ENCODE measurements at regions not wholly inside any gene's neighbourhood (a gene's known extent, or its start where the extent isn't known, plus 50 kb on each side); places are given as distances from the start of the nearest gene placed in this dataset.

DNA sequence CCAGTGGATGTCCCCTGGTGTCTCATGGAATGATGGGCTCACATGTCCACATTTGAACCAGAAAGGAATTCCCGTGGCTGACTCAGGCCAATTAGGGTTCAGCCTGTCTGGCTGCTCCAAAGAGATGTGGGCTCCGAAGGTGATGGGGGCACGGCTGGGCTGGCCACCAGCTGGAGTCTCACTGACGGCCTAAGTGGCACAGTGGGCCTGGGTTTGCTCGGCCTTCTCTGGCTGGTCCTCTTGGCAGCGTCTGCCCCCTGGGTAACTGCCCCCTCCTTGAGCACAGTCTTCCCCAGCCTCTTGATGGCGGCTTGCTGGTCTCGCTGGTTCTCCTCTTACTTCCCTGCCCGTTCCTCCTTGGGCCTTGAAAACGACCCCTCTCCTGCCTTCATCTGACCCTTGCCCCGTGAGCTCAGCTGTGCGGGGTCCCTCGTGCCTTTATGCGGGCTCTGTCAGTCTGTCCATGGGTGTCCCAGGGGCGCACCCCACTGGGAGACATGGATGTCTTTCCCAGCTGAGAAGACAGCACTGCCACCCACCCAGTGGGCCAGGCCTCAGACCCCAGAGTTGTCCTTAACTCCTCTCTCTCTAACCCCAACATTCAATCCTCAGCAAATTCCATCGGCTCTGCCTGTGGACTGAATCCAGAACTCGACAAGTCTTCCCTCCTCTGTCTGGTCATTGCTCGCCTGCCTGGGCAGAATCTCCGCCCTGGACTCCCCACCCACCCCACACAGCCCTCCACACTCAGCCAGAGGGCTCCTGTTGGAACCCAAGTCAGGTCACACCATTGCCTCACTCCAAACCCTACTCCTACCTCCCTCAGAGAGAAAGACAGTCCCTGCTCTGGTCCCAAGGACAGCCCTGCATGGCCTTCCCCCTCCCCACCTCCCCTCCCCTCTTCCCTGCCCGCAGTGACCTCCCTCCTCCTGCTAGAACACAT lies 78.7 kb downstream of the CEBPB start:
- DNase-seq, result no peak
- Histone ChIP-seq H3K27ac (ENCODE audit: low read depth, low read length) (no peak overlapping the region), H3K4me3 (ENCODE audit: low read length) (no peak overlapping the region), H3K9me3 (ENCODE audit: low read length) (no peaks in the 10 kb centered on the region), H3K4me1 (ENCODE audit: insufficient read depth, low read length) (no peaks in the 10 kb centered on the region), H3K27me3 (ENCODE audit: insufficient read depth, low read length, poor library complexity, severe bottlenecking) (no peaks in the 10 kb centered on the region), H3K36me3 (ENCODE audit: insufficient read depth, low read length) (no peaks in the 10 kb centered on the region)
- Mint-ChIP-seq H3K4me1 (no peaks in the 10 kb centered on the region), H3K4me3 (no peak overlapping the region), H3K36me3 (no peaks in the 10 kb centered on the region), H3K9me3 (no peaks in the 10 kb centered on the region), H3K27ac (no peak overlapping the region), H3K27me3 (peaks cover 12 to 28% of the 10 kb centered on the region in 2 donors)
- POLR2A ChIA-PET, result no interaction called here
- CTCF ChIA-PET, result no interaction called here

DNA sequence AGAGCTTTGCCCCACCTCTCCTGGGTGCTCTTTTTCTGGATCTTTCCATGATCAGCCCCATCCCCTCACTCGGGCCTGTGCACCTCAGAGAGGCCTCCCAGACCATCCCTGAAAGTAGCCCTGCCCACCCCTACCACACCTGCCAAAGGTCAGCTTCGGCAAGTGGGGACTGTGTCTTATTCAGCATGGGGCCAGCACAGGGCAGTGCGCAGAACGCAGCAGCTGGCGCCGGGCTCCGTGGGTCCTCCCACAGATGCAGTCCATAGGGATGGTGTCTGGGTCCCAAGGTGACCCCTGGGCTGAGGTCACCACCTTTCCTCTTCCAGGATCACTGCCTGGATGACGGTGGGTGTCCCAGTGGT lies 79.4 kb downstream of the CEBPB start:
- Mint-ChIP-seq H3K27ac (peak overlapping the region in 1 of 8 donors; percentile 82), H3K36me3 (no peaks in the 10 kb centered on the region), H3K27me3 (peaks cover 12 to 28% of the 10 kb centered on the region in 2 donors), H3K4me1 (no peaks in the 10 kb centered on the region), H3K4me3 (no peak overlapping the region), H3K9me3 (no peaks in the 10 kb centered on the region)
- no peak overlapping the region for H3K4me3 ChIP-seq (ENCODE audit: low read length)
- H3K27ac ChIP-seq (ENCODE audit: low read depth, low read length), result no peak overlapping the region
- H3K4me1 ChIP-seq (ENCODE audit: insufficient read depth, low read length), result no peaks in the 10 kb centered on the region
- ChIA-PET CTCF (no interaction called here), POLR2A (no interaction called here)
- no peaks in the 10 kb centered on the region for H3K36me3 ChIP-seq (ENCODE audit: insufficient read depth, low read length)
- DNase-seq, result no peak
- H3K27me3 ChIP-seq (ENCODE audit: insufficient read depth, low read length, poor library complexity, severe bottlenecking), result no peaks in the 10 kb centered on the region
- H3K9me3 ChIP-seq (ENCODE audit: low read length), result no peaks in the 10 kb centered on the region

DNA sequence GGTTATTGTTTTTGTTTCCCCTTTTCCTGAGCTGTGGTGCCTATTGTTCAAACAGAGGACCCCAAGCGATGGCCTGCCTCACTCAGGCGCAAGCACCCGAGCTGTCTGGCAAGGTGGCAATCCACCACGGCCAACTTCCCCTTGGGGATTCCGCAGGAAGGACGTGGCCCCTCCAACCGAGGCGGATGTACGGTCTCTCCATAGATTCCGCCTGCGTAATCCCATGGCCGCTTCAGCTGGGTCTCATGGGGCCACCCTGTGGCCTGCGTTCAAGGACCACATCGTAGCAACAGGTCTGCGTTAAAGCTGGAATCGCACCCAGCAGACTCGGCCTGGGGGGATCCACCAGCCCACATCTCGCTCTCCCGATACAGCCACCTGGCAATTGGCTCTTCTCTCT lies 79.9 kb downstream of the CEBPB start:
- POLR2A ChIA-PET, result no interaction called here
- H3K36me3 ChIP-seq (ENCODE audit: insufficient read depth, low read length), result no peaks in the 10 kb centered on the region

DNA sequence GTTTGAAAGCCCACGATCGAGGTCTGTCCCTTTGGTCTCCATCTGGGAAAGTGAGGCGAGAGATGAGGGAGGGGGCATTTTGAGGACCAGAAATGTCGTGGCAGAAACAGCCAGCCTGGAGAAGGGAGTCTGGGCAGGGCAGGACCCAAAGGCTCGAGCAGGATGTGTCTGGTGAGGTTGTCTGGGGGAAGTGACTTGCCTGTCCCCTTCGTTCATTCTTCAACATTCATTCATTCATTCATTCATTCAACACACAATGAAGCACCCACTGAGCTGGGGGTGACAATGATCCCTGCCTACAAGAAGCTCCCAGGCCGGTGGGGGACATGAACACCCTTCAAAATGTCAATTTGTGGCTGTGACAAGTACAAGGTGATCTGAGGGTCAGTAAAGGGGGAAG lies 80.5 kb downstream of the CEBPB start:
- DNase-seq, result no peak
- H3K36me3 ChIP-seq (ENCODE audit: insufficient read depth, low read length), result no peaks in the 10 kb centered on the region
- H3K4me3 ChIP-seq (ENCODE audit: low read length), result no peak overlapping the region
- Mint-ChIP-seq H3K4me1 (no peaks in the 10 kb centered on the region), H3K27me3 (peaks cover 14 to 32% of the 10 kb centered on the region in 2 donors), H3K4me3 (no peak overlapping the region), H3K36me3 (no peaks in the 10 kb centered on the region), H3K9me3 (no peaks in the 10 kb centered on the region), H3K27ac (no peak overlapping the region)
- ChIA-PET POLR2A (no interaction called here), CTCF (no interaction called here)
- no peak overlapping the region for H3K27ac ChIP-seq (ENCODE audit: low read depth, low read length)
- no peaks in the 10 kb centered on the region for H3K27me3 ChIP-seq (ENCODE audit: insufficient read depth, low read length, poor library complexity, severe bottlenecking)
- no peaks in the 10 kb centered on the region for H3K9me3 ChIP-seq (ENCODE audit: low read length)
- H3K4me1 ChIP-seq (ENCODE audit: insufficient read depth, low read length), result no peaks in the 10 kb centered on the region

More for the DNA sequence above, 79.9 kb downstream of the CEBPB start:
- H3K4me3 ChIP-seq (ENCODE audit: low read length), result no peak overlapping the region
- no peak overlapping the region for H3K27ac Mint-ChIP-seq
- no peak overlapping the region for H3K27ac ChIP-seq (ENCODE audit: low read depth, low read length)
- no peaks in the 10 kb centered on the region for H3K27me3 ChIP-seq (ENCODE audit: insufficient read depth, low read length, poor library complexity, severe bottlenecking)
- peaks cover 12 to 28% of the 10 kb centered on the region in 2 donors for H3K27me3 Mint-ChIP-seq
- H3K4me1 Mint-ChIP-seq, result no peaks in the 10 kb centered on the region
- no peaks in the 10 kb centered on the region for H3K9me3 Mint-ChIP-seq
- H3K36me3 Mint-ChIP-seq, result no peaks in the 10 kb centered on the region
- no peak overlapping the region for H3K4me3 Mint-ChIP-seq
- DNase-seq, result no peak
- no peaks in the 10 kb centered on the region for H3K9me3 ChIP-seq (ENCODE audit: low read length)
- no peaks in the 10 kb centered on the region for H3K4me1 ChIP-seq (ENCODE audit: insufficient read depth, low read length)
- CTCF ChIA-PET, result no interaction called here

DNA sequence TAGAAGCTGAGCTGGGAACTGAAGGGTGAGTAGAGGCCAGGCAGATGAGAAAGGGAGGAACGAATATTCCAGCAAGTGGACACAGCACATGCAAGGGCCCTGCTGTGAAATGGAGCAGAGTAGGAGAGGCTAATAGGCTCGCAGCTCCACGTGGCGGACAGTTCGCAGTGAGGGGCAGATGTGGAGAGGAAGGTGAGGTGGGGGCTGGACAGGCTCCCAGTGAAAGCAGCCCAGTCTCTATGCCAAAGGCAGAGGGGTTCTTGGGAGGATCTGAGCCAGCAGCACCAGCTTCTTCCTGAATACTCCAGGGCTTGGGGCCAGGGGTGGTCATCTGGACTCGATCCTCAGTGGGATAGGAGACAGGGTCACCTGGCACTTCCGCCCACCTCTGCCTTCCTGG lies 81.0 kb downstream of the CEBPB start:
- no peaks in the 10 kb centered on the region for H3K4me1 ChIP-seq (ENCODE audit: insufficient read depth, low read length)
- Mint-ChIP-seq H3K4me3 (no peak overlapping the region), H3K36me3 (no peaks in the 10 kb centered on the region), H3K27ac (no peak overlapping the region), H3K9me3 (no peaks in the 10 kb centered on the region), H3K4me1 (no peaks in the 10 kb centered on the region), H3K27me3 (peaks cover 14 to 34% of the 10 kb centered on the region in 2 donors)
- DNase-seq, result no peak
- H3K27ac ChIP-seq (ENCODE audit: low read depth, low read length), result no peak overlapping the region
- no peaks in the 10 kb centered on the region for H3K9me3 ChIP-seq (ENCODE audit: low read length)
- H3K36me3 ChIP-seq (ENCODE audit: insufficient read depth, low read length), result no peaks in the 10 kb centered on the region
- ChIA-PET CTCF (no interaction called here), POLR2A (no interaction called here)
- no peak overlapping the region for H3K4me3 ChIP-seq (ENCODE audit: low read length)
- H3K27me3 ChIP-seq (ENCODE audit: insufficient read depth, low read length, poor library complexity, severe bottlenecking), result no peaks in the 10 kb centered on the region

DNA sequence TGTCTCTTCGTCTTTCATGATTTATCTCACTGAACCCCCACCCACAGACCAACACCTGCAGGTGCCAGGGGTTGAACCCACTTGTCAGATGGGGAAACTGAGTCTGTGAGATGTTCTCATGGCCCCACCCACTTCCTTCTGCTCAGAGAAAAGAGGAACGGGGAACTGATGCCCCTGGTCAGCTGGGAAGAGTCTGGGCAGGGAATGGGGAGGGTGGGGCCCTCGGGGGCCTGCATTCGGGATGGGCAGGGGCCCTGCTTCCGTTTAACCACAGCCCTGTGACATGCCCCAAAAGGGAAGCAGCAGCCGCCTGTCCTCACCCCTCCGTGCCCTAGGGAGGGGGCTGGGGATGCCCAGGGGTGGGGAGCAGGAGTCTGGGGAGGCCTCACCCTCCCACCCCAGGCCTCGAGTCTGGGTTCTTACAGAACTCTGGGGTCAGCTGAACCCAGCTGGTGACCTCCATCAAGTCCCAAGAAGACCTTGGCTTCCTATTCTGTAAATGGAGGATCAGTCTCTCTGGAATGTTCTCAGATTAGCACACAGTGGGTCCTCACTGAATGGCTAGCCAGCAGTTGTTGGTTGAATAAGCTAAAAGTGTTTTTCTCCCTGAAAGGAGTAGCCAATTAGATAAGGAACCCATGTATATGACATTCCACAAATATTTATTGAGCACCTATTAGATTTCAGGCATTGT lies 81.5 kb downstream of the CEBPB start:
- Mint-ChIP-seq H3K9me3 (no peaks in the 10 kb centered on the region), H3K4me3 (no peak overlapping the region), H3K27ac (no peak overlapping the region), H3K27me3 (peaks cover 14 to 38% of the 10 kb centered on the region in 2 donors), H3K36me3 (no peaks in the 10 kb centered on the region), H3K4me1 (no peaks in the 10 kb centered on the region)
- H3K27ac ChIP-seq (ENCODE audit: low read depth, low read length), result no peak overlapping the region
- no peaks in the 10 kb centered on the region for H3K4me1 ChIP-seq (ENCODE audit: insufficient read depth, low read length)
- H3K9me3 ChIP-seq (ENCODE audit: low read length), result no peaks in the 10 kb centered on the region
- H3K36me3 ChIP-seq (ENCODE audit: insufficient read depth, low read length), result no peaks in the 10 kb centered on the region
- H3K27me3 ChIP-seq (ENCODE audit: insufficient read depth, low read length, poor library complexity, severe bottlenecking), result no peaks in the 10 kb centered on the region
- ChIA-PET POLR2A (no interaction called here), CTCF (no interaction called here)
- H3K4me3 ChIP-seq (ENCODE audit: low read length), result no peak overlapping the region
- DNase-seq, result no peak

DNA sequence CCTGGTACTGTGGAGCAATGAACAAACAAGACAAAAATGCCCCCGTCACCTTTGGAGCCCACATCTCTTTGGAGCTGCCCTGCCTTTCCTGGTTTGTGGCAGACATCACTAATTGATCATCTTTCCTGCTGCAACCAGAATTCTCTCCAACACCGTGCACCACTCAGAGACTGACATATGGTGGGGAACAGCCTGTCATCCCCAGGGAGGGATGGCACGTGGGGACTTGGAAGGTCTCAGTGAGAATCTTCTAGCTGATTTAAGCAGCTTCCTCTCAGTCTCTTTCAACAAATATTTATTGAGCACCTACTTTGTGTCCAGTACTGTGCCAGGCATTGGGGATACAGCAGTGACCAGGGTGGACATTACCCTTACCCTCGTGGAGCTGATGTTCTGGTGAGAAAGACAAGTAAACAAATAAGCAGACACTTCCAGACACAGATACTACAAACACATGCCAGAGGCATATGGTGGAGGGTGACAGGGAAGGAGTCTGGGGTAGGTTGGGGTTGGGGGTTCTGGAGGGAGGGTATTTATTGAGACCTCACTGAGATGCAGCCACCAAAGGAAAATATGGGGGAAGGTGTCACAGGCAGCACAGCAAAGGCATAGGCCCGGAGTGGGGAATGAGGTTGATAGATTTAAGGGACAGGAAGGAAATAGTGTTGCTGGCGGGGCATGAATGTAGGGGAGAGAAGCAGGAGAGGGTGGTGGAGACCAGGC lies 82.3 kb downstream of the CEBPB start:
- no peaks in the 10 kb centered on the region for H3K4me1 ChIP-seq (ENCODE audit: insufficient read depth, low read length)
- no peak for DNase-seq
- ChIA-PET POLR2A (no interaction called here), CTCF (no interaction called here)
- H3K36me3 ChIP-seq (ENCODE audit: insufficient read depth, low read length), result no peaks in the 10 kb centered on the region
- no peak overlapping the region for H3K27ac ChIP-seq (ENCODE audit: low read depth, low read length)
- no peaks in the 10 kb centered on the region for H3K27me3 ChIP-seq (ENCODE audit: insufficient read depth, low read length, poor library complexity, severe bottlenecking)
- Mint-ChIP-seq H3K36me3 (no peaks in the 10 kb centered on the region), H3K9me3 (no peaks in the 10 kb centered on the region), H3K4me1 (no peaks in the 10 kb centered on the region), H3K27ac (peak overlapping the region in 1 of 8 donors; percentile 81), H3K27me3 (peaks cover 14 to 41% of the 10 kb centered on the region in 2 donors), H3K4me3 (no peak overlapping the region)
- H3K9me3 ChIP-seq (ENCODE audit: low read length), result no peaks in the 10 kb centered on the region
- H3K4me3 ChIP-seq (ENCODE audit: low read length), result no peak overlapping the region
